Mesenchymal stem cell (in vitro differentiated cells and primary cell): ENCODE measurements at regions not wholly inside any gene's neighbourhood (a gene's known extent, or its start where the extent isn't known, plus 50 kb on each side); places are given as distances from the start of the nearest gene placed in this dataset.

Source experiments
- DNase-seq: peaks from one replicate; pipeline ENCODE4 v3.0.0-alpha.2; 2013
- H2AFZ ChIP-seq: one replicate; pipeline ENCODE4 v1.6.1; 2013; ENCODE audit warnings: low read depth, mild to moderate bottlenecking, control low read depth, inconsistent platforms, low read length, moderate library complexity
- H2AK5ac ChIP-seq: 2 replicates; pipeline ENCODE4 v1.6.1; 2013; ENCODE audit warnings: low read length, moderate library complexity, mild to moderate bottlenecking, inconsistent platforms; ENCODE audit not compliant: severe bottlenecking
- H2BK120ac ChIP-seq: one replicate; pipeline ENCODE4 v1.6.1; 2013; ENCODE audit warnings: low read depth, mild to moderate bottlenecking, inconsistent platforms, low read length, moderate library complexity
- H2BK12ac ChIP-seq, 2 experiments: one replicate each; pipeline ENCODE4 v1.6.1; 2013; ENCODE audit warnings: inconsistent platforms in 2 of 2, low read length in 2 of 2, mild to moderate bottlenecking in 2 of 2, moderate library complexity in 2 of 2, control low read depth in 1 of 2
- H2BK15ac ChIP-seq: one replicate; pipeline ENCODE4 v1.6.1; 2013; ENCODE audit warnings: mild to moderate bottlenecking, low read depth, inconsistent platforms; ENCODE audit not compliant: poor library complexity, severe bottlenecking
- H2BK5ac ChIP-seq: 2 replicates; pipeline ENCODE4 v1.6.1; 2013; ENCODE audit warnings: low read depth, mild to moderate bottlenecking, low read length, control low read depth, inconsistent platforms; ENCODE audit not compliant: poor library complexity, severe bottlenecking
- H3K14ac ChIP-seq, 2 experiments: one replicate each; pipeline ENCODE4 v1.6.1; 2013; ENCODE audit warnings: inconsistent platforms in 2 of 2, low read length in 2 of 2, control low read depth in 1 of 2, mild to moderate bottlenecking in 1 of 2, moderate library complexity in 1 of 2
- H3K18ac ChIP-seq, 2 experiments: one replicate each; pipeline ENCODE4 v1.6.1; 2013; ENCODE audit warnings: inconsistent platforms in 2 of 2, low read length in 2 of 2, control low read depth in 1 of 2, low read depth in 1 of 2, mild to moderate bottlenecking in 1 of 2
- H3K23ac ChIP-seq, 2 experiments: one replicate each; pipeline ENCODE4 v1.6.1; 2013; ENCODE audit warnings: inconsistent platforms in 2 of 2, low read length in 2 of 2, mild to moderate bottlenecking in 2 of 2, moderate library complexity in 2 of 2, control low read depth in 1 of 2
- H3K27ac ChIP-seq: 2 replicates; pipeline ENCODE4 v1.5.1; 2013; ENCODE audit warnings: mild to moderate bottlenecking, moderate library complexity, low read length, control low read depth, inconsistent platforms; ENCODE audit not compliant: poor library complexity, severe bottlenecking
- H3K27me3 ChIP-seq, 2 experiments: 2 replicates each; pipeline versions ENCODE4 v1.6.1 to v1.7.0; 2013; ENCODE audit warnings: low read length in 2 of 2, mild to moderate bottlenecking in 2 of 2, moderate library complexity in 2 of 2, control low read depth in 1 of 2, inconsistent platforms in 1 of 2; ENCODE audit not compliant: control insufficient read depth in 1 of 2, insufficient read depth in 1 of 2
- H3K36me3 ChIP-seq, 2 experiments: 2 replicates each; pipeline versions ENCODE4 v1.6.1 to v1.7.0; 2013; ENCODE audit warnings: low read length in 2 of 2, control low read depth in 1 of 2, inconsistent platforms in 1 of 2, low read depth in 1 of 2, mild to moderate bottlenecking in 1 of 2; ENCODE audit not compliant: insufficient read depth in 2 of 2, control insufficient read depth in 1 of 2
- H3K4ac ChIP-seq, 2 experiments: one replicate each; pipeline ENCODE4 v1.6.1; 2013; ENCODE audit warnings: inconsistent platforms in 2 of 2, low read length in 2 of 2, mild to moderate bottlenecking in 2 of 2, moderate library complexity in 2 of 2, control low read depth in 1 of 2, low read depth in 1 of 2
- H3K4me1 ChIP-seq: 2 replicates; pipeline ENCODE4 v1.6.1; 2013; ENCODE audit warnings: low read depth, low read length, control low read depth; ENCODE audit not compliant: control insufficient read depth, insufficient read depth
- H3K4me2 ChIP-seq: 2 replicates; pipeline ENCODE4 v1.6.1; 2013; ENCODE audit warnings: low read length, mild to moderate bottlenecking, inconsistent platforms; ENCODE audit not compliant: poor library complexity, severe bottlenecking
- H3K4me3 ChIP-seq, 2 experiments: 2 replicates each; pipeline versions ENCODE4 v1.5.1 to v1.7.0; 2013; ENCODE audit warnings: low read length in 2 of 2, mild to moderate bottlenecking in 2 of 2, control low read depth in 1 of 2, low read depth in 1 of 2; ENCODE audit not compliant: insufficient read depth in 1 of 2
- H3K79me1 ChIP-seq: replicated peaks from 2 replicates; pipeline ENCODE4 v1.6.1; 2013; ENCODE audit warnings: mild to moderate bottlenecking, control low read depth, low read length, inconsistent platforms; ENCODE audit not compliant: poor library complexity, severe bottlenecking
- H3K9ac ChIP-seq: 2 replicates; pipeline ENCODE4 v1.7.0; 2013; ENCODE audit warnings: mild to moderate bottlenecking, low read length, moderate library complexity
- H3K9me3 ChIP-seq: 2 replicates; pipeline ENCODE4 v1.7.0; 2013; ENCODE audit warnings: mild to moderate bottlenecking, low read length; ENCODE audit not compliant: control insufficient read depth
- H4K8ac ChIP-seq: one replicate; pipeline ENCODE4 v1.6.1; 2013; ENCODE audit warnings: inconsistent platforms, mild to moderate bottlenecking, low read length, moderate library complexity
- H4K91ac ChIP-seq: one replicate; pipeline ENCODE4 v1.6.1; 2013; ENCODE audit warnings: mild to moderate bottlenecking, low read length, inconsistent platforms
- WGBS: methylation state at CpG from one replicate; pipeline ENCODE4 v1.1.7; 2013; ENCODE audit warnings: mixed read lengths; 5-methylcytosine and 5-hydroxymethylcytosine counted together

DNA sequence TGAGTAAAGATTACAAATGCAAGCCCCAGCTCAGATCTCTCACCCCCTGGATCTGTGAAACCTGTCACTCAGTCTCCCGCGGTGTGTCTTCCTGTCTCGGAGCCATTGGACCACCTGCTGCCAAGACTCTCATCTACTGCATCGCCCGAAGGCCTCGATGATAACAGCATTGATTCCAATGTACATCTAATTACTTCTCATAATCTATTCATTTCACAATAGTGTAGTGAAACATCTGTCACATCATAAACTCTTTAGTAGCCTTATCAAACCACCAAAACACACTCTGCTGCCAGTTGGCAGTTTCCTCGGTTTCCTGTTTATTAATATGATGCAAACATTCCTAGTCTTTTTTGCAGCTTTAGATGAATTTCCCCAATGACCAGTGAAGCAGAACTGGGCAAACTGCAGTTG lies 220.3 kb downstream of the POU4F1 start:
- no peaks in the 10 kb centered on the region for H3K27me3 ChIP-seq
- no peaks in the 10 kb centered on the region for H3K79me1 ChIP-seq
- H3K36me3 ChIP-seq, result no peaks in the 10 kb centered on the region
- no peak overlapping the region for H2BK15ac ChIP-seq
- no peak overlapping the region for H3K27ac ChIP-seq
- no peak overlapping the region for H3K9ac ChIP-seq
- H3K4ac ChIP-seq, result no peak overlapping the region
- no peak overlapping the region for H3K23ac ChIP-seq
- no peak overlapping the region for H4K8ac ChIP-seq
- 79% methylated on average over 7 of the region's 7 CpGs for WGBS
- no peaks in the 10 kb centered on the region for H3K9me3 ChIP-seq
- H4K91ac ChIP-seq, result no peak overlapping the region
- H3K4me2 ChIP-seq, result no peak overlapping the region
- DNase-seq, result no peak
- no peak overlapping the region for H2BK5ac ChIP-seq
- H3K4me3 ChIP-seq, result no peak overlapping the region
- H3K18ac ChIP-seq, result no peak overlapping the region
- no peaks in the 10 kb centered on the region for H3K4me1 ChIP-seq
- no peak overlapping the region for H2BK12ac ChIP-seq
- no peak overlapping the region for H2BK120ac ChIP-seq
- H2AK5ac ChIP-seq, result no peak overlapping the region
- no peak overlapping the region for H2AFZ ChIP-seq
- no peak overlapping the region for H3K14ac ChIP-seq

DNA sequence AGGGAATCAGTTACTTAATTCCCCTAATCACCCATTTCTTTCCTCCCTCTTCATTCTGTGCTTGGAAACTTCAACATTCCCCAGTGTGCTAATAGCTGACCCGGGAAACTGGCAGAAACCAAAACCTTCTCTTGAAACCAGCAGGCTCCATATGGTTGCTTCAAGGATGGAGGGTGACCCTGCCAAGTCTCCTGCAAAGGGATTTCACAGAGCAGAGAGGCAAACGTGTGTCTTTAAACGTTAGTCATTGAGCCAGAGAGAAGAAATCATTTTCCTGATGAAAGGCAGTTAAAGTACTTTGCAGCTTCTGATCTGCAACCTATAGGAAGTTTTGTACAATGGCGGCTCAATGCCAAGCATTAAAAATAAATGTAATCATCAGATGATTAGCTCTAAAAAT lies 220.9 kb downstream of the POU4F1 start:
- no peak overlapping the region for H3K14ac ChIP-seq
- H3K4me2 ChIP-seq, result no peak overlapping the region
- H3K79me1 ChIP-seq, result no peaks in the 10 kb centered on the region
- no peak overlapping the region for H4K8ac ChIP-seq
- H3K23ac ChIP-seq, result no peak overlapping the region
- no peak for DNase-seq
- no peaks in the 10 kb centered on the region for H3K9me3 ChIP-seq
- H3K36me3 ChIP-seq, result no peaks in the 10 kb centered on the region
- H3K27me3 ChIP-seq, result no peaks in the 10 kb centered on the region
- no peak overlapping the region for H3K18ac ChIP-seq
- no peak overlapping the region for H2BK15ac ChIP-seq
- H2BK120ac ChIP-seq, result no peak overlapping the region
- H4K91ac ChIP-seq, result no peak overlapping the region
- H3K4me3 ChIP-seq, result no peak overlapping the region
- H2BK12ac ChIP-seq, result no peak overlapping the region
- 64% methylated on average over 3 of the region's 4 CpGs for WGBS
- no peaks in the 10 kb centered on the region for H3K4me1 ChIP-seq
- H2BK5ac ChIP-seq, result no peak overlapping the region
- no peak overlapping the region for H3K27ac ChIP-seq
- H2AK5ac ChIP-seq, result no peak overlapping the region
- H3K9ac ChIP-seq, result no peak overlapping the region
- no peak overlapping the region for H3K4ac ChIP-seq
- H2AFZ ChIP-seq, result no peak overlapping the region

DNA sequence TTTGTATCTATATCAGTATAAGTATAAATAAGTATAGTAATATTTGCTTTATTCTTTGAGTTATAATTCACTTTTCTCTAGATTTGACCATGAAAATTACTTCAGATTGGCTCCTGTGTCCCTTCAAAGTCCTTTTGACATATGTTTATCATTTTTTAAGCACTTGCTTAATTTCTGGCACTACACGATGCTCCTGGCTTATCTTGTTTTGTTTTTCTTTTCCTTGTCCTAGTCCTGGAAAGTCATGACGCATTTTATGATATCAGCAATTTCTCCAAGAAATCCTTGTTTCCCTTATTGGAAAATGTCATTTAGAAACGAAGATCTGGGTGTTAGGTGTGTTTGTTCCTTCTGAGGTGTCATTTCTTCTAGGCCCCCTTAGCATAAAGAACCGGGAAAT lies 226.5 kb downstream of the POU4F1 start:
- no peak overlapping the region for H3K18ac ChIP-seq
- H4K91ac ChIP-seq, result no peak overlapping the region
- H3K4me1 ChIP-seq, result no peaks in the 10 kb centered on the region
- H3K27me3 ChIP-seq, result no peaks in the 10 kb centered on the region
- H3K79me1 ChIP-seq, result no peaks in the 10 kb centered on the region
- no peak overlapping the region for H3K14ac ChIP-seq
- H3K27ac ChIP-seq, result no peak overlapping the region
- no peak overlapping the region for H2AFZ ChIP-seq
- H2BK120ac ChIP-seq, result no peak overlapping the region
- no peak overlapping the region for H4K8ac ChIP-seq
- no peak overlapping the region for H3K4me3 ChIP-seq
- H3K23ac ChIP-seq, result no peak overlapping the region
- H3K9ac ChIP-seq, result no peak overlapping the region
- WGBS, result 44% methylated on average over 2 of the region's 4 CpGs
- DNase-seq, result no peak
- no peak overlapping the region for H2AK5ac ChIP-seq
- H3K4ac ChIP-seq, result no peak overlapping the region
- H2BK12ac ChIP-seq, result no peak overlapping the region
- H3K36me3 ChIP-seq, result no peaks in the 10 kb centered on the region
- no peaks in the 10 kb centered on the region for H3K9me3 ChIP-seq
- no peak overlapping the region for H2BK15ac ChIP-seq
- no peak overlapping the region for H2BK5ac ChIP-seq
- H3K4me2 ChIP-seq, result no peak overlapping the region

DNA sequence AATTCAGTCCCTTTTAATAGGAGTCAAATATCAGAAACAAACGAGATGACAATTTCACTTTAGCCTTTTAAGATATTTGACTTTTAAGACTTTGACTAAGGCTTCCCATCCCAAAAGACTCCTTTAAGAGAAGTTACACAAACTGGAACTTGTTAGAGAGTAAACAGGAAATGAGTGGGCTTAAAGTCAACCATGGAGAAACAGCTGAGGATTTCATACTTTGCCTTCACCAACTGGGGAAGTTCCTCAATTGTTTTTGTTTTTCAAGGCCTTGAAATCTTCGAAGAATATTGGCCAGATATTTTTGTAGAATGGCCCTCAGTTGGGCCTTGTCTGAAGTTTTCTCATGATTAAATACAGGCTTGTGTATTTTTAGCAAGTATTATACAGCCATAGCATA lies 227.3 kb downstream of the POU4F1 start:
- Histone ChIP-seq H3K4me3 (no peak overlapping the region), H2AFZ (no peak overlapping the region), H3K18ac (no peak overlapping the region), H3K36me3 (no peaks in the 10 kb centered on the region), H4K91ac (no peak overlapping the region), H3K23ac (no peak overlapping the region), H2BK12ac (no peak overlapping the region), H3K27ac (no peak overlapping the region), H2BK120ac (no peak overlapping the region), H4K8ac (no peak overlapping the region), H3K4me1 (no peaks in the 10 kb centered on the region), H3K9me3 (no peaks in the 10 kb centered on the region), H3K9ac (no peak overlapping the region), H2BK5ac (no peak overlapping the region), H2AK5ac (no peak overlapping the region), H3K14ac (no peak overlapping the region), H3K27me3 (no peaks in the 10 kb centered on the region), H3K4ac (no peak overlapping the region), H3K79me1 (no peaks in the 10 kb centered on the region), H3K4me2 (no peak overlapping the region), H2BK15ac (no peak overlapping the region)
- 40% methylated on average over 1 of the region's 2 CpGs for WGBS
- no peak for DNase-seq
